GM18861 (cell line): ENCODE measurements at regions not wholly inside any gene's neighbourhood (a gene's known extent, or its start where the extent isn't known, plus 50 kb on each side); places are given as distances from the start of the nearest gene placed in this dataset.

ENCODE experiments used
- ATAC-seq: cut with Tn5 transposase; IDR thresholded peaks from one replicate; pipeline ENCODE4 v1.9.1; 2021; ENCODE audit not compliant: unreplicated experiment

DNA sequence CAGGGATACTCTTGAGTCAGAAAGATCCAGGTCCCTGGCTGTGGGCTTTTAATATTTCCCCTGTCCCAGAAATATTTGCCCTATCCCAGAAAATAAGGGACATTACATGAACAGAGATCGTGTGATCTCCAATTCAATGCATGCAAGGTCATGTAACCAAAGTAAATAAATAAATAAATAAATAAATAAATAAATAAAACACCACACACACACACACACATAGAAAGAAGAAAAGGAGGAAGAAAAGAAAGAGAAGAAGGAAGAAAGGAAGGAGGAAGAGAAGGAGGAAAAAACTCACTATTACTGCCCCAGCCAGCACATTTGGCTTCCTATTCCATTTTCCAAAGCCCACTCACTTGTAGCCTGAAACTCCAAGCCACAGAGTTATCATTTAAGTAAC, 117.9 kb upstream of the CFAP20DC start:
- no peak for ATAC-seq

DNA sequence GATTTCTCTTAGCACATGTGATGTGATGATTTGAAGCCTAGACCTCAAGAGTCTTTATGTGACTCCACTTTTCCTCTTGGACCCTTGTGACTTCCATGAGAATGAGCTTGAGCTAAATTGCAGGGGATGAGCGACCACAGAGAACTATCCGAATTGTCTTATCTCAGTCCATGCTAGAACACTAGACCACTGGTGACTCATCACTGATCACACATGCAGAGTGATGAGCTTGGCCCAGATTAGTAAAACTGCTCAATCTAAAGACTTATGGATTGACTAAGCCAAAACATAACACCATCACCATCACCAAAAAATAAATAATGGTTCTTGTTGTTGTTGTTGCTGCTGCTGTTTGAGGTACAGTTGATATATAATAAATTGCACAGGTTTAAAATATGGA, 114.1 kb upstream of the CFAP20DC start:
- ATAC-seq: no peak

- ATAC-seq: no peak
Observed at GRCh38 chr3:59161048-59161447, 111.2 kb upstream of the CFAP20DC start.

DNA sequence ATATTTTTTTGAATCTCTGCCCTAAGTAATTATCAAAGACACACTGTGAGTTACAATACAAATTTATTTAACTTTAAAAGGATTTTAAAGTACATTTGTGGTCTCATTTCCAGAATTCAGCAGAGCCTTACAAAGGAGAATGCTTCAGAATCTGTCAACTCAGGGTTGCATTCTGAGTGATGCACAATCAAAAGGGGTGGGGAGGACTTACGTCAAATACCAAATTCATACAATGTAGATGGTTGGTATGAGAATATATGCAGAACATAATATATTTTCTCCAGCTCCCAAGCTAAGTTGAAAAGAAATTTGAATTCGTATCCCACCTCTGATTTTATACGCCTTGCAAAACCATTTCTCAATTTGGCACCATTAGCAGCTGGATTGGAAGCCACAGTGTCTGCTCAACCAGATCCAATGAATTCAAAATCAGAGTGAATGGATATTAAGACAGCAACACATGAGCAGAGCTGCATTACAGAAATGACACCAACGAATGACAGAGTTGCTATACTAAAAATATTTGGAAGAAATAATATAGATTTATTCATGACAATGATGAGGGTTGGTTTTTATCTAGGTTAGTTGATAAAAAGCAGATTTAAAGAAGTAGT, 110.4 kb upstream of the CFAP20DC start:
- no peak for ATAC-seq

DNA sequence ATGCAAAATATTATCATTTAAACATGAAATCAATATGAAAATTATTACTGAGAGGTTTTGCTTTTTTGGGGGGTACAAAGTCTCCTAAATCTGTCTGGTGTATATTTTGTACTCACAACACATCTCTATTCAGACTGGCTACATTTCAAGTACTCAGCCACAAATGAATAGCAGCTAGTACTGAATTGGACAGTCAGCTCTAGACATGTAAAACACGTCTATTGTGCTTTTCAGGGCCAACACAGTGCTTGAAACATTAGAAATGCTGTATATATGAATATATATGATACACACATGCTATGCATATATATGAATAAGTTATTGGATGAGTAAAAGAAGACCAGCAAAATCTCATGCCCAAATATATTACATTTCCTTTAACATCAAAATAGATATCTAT, 103.8 kb upstream of the CFAP20DC start:
- no peak for ATAC-seq

GRCh38 chr3:59152943-59153342, 103.1 kb upstream of the CFAP20DC start:
- ATAC-seq: no peak

GRCh38 chr3:59150039-59150438, 100.2 kb upstream of the CFAP20DC start:
- no peak for ATAC-seq

DNA sequence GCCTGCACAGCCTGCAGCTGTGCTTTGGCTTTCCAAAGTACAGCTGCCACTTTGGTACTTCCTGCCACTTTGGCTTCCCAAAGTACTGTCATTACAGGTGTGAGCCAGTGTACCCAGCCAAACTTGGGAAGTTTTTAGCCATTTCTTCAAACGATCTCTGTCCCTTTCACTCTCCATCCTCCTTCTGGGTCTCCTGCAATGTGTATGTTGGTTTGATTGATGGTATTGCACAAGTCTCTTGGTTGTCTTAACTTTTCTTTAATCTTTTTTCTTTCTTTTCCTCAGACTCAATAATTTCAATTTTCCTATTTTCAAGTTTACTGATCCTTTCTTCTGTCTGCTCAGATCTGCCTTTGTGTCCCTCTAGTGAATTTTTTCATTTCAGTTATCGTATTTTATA, 99.3 kb upstream of the CFAP20DC start:
- no peak for ATAC-seq

GRCh38 chr3:59143447-59143846, 93.6 kb upstream of the CFAP20DC start:
- no peak for ATAC-seq

GRCh38 chr3:59142556-59142955, 92.7 kb upstream of the CFAP20DC start:
- no peak for ATAC-seq

- ATAC-seq: no peak
Observed at GRCh38 chr3:59138966-59139365, 89.1 kb upstream of the CFAP20DC start.

GRCh38 chr3:59137415-59137814, 87.6 kb upstream of the CFAP20DC start:
- no peak for ATAC-seq

- no peak for ATAC-seq
Observed at GRCh38 chr3:59136081-59136480, 86.3 kb upstream of the CFAP20DC start.

DNA sequence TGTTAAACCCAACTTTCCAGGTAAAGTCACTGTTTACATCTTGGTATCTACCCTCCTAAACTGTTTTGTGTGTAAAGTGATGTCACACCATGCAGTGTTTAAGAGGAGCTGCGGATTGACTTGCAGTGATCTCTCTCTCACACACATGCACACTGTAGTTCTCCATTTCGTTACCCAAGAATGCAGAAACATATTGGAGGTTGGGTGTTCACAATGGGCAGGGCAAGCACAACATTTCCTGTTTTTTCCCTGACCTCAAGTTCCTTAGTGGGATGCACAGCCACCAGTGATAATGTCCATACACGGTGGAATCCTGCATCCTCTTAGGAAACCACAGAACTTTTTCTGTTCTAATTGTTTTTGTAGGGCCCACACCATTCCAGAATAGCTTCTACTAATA, 85.3 kb upstream of the CFAP20DC start:
- ATAC-seq: no peak

- ATAC-seq: no peak
Observed at GRCh38 chr3:59133311-59133710, 83.5 kb upstream of the CFAP20DC start.

DNA sequence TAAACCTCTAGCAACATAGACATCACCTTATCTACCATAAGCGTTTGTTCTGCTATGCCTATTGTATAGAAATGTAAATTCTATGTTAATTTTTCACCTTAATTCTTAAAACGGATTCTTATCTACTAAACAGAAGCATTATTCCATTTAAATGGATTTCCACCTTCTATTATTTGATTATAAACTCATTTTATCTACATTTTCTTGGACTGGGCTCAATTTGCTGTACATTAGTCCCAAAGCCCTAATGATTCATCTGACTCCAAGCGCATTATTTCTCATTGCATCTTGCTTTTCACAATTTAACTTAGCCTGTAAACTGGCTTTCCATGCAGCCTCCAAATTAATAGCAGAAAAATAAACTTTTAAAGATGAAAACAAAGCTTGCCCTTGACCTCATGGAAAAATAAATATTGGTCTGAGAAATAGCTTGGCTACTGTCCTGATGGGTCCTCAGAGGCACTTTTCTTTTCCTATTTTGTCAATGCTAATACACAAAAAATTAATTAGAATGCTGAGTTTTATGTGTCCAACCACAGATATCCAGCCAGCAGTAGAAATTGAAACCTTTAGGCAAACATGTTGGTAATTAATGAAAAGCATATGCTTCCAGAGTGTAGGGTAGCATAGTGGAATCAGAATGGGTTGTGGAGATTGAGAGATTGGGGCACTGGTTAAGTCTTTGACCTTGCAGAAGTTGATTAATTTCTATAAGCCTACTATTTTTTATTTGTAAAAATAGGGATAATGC, 81.4 kb upstream of the CFAP20DC start:
- no peak for ATAC-seq

- ATAC-seq: no peak
Observed at GRCh38 chr3:59128685-59129084, 78.9 kb upstream of the CFAP20DC start.

DNA sequence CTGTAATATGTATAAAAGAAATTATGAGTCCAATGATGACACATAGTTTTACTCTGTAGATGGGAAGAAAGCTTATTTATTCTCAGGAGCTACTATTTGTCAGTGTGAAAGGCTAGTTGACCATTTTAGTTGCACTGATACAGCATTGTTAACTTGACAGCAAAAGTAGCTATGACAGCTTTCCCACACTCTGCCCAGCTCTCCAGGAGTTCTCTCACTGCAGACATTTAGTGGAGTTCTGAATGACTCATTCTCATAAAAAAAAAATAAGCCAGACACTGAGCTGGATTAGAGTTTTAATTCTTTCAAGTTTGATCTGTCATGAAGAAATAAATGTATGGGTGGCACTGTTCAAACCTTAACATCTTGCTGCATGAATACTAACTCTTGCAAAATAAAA, 77.2 kb upstream of the CFAP20DC start:
- no peak for ATAC-seq

DNA sequence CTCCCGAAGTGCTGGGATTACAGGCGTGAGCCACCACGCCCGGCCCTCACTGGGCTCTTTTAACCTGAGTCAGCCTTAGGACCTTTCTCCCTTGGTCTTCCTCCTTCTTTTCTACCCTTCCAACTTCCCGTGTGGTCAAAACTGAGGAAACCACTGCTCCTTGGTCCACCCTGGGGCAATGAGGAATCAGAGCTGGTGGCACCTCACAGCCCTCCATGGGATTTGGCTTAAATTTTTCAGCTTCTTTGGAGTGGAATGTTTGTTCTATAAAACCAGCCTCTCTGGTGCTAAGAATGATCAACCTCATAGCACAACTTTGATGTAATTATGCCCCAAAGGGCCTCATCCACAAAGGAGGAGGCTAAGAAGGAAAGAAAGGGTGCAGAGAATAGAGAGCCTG, 76.6 kb upstream of the CFAP20DC start:
- no peak for ATAC-seq

DNA sequence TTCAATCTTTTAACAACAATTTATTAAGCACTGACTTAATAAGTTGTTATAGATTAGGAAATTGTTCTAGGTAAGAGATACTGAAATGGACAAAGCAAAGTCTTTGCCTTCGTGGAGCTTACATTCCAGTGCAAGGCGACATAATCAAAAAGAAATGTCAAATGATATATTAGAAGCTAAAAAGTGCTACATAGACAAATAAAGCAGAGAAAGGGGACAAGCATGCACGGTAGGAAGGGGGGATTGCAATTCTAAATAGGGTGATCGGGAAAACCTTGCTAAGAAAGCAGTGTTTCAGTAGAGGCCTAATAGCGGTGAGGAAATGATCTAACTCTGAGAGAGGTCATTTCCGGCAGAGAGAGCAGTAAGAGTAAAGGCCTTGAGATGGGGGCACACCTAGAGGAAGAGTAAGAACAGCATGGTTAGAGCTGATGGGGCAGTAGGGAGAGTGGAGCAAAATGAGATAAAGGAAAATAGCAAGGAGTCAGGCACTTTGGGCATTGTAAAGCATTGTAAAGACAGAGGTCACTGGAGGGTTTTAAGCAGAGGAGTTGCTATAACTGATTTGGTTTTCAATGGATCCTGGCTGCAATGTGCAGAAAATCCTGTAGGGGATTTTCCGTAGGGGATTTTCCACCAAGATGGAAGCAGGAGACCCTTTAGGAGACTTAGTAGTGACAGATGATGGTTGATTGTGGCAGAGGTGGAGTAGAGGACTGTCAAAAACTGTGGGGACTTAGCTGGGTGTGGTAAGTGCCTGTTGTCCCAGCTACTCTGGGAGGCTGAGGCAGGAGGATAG, 71.7 kb upstream of the CFAP20DC start:
- ATAC-seq: no peak

DNA sequence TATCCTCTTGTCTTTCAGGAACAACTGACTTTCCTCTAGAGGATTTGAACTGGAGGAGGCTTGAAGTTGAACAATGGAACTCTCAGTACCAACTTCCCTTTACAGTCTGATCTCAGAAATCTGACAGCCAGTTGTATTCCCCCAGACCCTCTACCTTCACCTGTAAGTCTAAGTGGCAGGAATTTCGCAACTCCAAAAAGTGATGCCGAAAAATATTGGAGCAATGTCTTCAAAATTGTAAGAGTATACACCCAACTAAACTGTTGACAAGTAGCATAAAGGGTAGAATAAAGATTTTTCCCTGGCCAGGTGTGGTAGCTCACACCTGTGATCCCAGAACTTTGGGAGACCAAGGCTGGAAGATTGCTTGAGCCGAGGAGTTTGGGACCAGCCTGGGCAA, 69.1 kb upstream of the CFAP20DC start:
- no peak for ATAC-seq

- ATAC-seq: no peak
Observed at GRCh38 chr3:59117396-59117795, 67.6 kb upstream of the CFAP20DC start.
